ENCODE measurements at regions not wholly inside any gene's neighbourhood (a gene's known extent, or its start where the extent isn't known, plus 50 kb on each side); places are given as distances from the start of the nearest gene placed in this dataset.

- H4K20me1 ChIP-seq (ENCODE audit: insufficient read depth, poor library complexity, severe bottlenecking) = no peaks in the 10 kb centered on the region
- no peak overlapping the region for H3K27ac ChIP-seq
- H3K36me3 ChIP-seq (replicated peaks; ENCODE audit: insufficient read depth, low read depth) = no peaks in the 10 kb centered on the region
- WGBS (ENCODE audit: low lambda C conversion rate, missing lambda C conversion rate) = 94% methylated on average over 6 of the region's 6 CpGs
- TF ChIP-seq CTCF (IDR thresholded peaks at IDR 0.05; ENCODE audit: poor library complexity) = no peak
- TF ChIP-seq EZH2phosphoT487 (IDR thresholded peaks at IDR 0.05; ENCODE audit: low read depth, severe bottlenecking, unreplicated experiment) = no peak
- no peak for TF ChIP-seq EZH2 (IDR thresholded peaks at IDR 0.05; ENCODE audit: borderline replicate concordance)
- DNase-seq (ENCODE audit: low spot score) = no peak
- H3K9me3 ChIP-seq (ENCODE audit: low read depth) = no peaks in the 10 kb centered on the region
- H3K79me2 ChIP-seq = no peaks in the 10 kb centered on the region
- H3K4me1 ChIP-seq (ENCODE audit: insufficient read depth) = peaks cover 18% of the 10 kb centered on the region
- H2AFZ ChIP-seq = no peak overlapping the region
- no peak overlapping the region for H3K4me2 ChIP-seq
- H3K9me2 ChIP-seq (replicated peaks; ENCODE audit: insufficient read depth) = no peaks in the 10 kb centered on the region
- H3K4me3 ChIP-seq = no peak overlapping the region
- H3K27me3 ChIP-seq = no peaks in the 10 kb centered on the region
Observed at GRCh38 chr18:10351219-10351818, 103.1 kb upstream of the APCDD1 start.

DNA sequence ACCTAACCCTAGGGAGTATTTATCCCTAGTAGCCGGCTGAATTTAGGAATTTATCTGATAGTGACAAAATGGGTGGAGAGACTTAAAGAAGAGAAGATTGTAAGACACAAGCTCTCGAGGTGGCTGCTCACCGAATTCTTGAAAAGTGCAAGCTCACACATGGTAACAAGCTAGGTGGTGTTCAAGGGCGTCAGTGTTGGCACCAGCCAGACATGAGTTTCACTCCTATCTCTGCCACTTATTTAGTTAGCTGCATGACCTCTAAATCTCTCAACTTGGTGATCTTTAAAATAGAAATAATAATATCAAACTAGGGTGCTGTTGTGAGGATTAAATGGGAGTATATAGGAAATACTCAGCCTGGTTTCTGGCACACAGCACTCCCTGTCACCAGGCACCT is 102.6 kb upstream of the APCDD1 start:
- WGBS (ENCODE audit: low lambda C conversion rate, missing lambda C conversion rate) = 98% methylated on average over 4 of the region's 4 CpGs
- Histone ChIP-seq H3K9me3 (ENCODE audit: low read depth) (no peaks in the 10 kb centered on the region), H3K4me2 (no peak overlapping the region), H3K27me3 (no peaks in the 10 kb centered on the region), H3K4me1 (ENCODE audit: insufficient read depth) (peaks cover 13% of the 10 kb centered on the region), H3K27ac (no peak overlapping the region), H3K4me3 (no peak overlapping the region), H4K20me1 (ENCODE audit: insufficient read depth, poor library complexity, severe bottlenecking) (no peaks in the 10 kb centered on the region), H3K79me2 (no peaks in the 10 kb centered on the region), H3K9me2 (replicated peaks; ENCODE audit: insufficient read depth) (no peaks in the 10 kb centered on the region), H3K36me3 (replicated peaks; ENCODE audit: insufficient read depth, low read depth) (no peaks in the 10 kb centered on the region), H2AFZ (no peak overlapping the region)
- DNase-seq (ENCODE audit: low spot score) = no peak
- TF ChIP-seq EZH2 (IDR thresholded peaks at IDR 0.05; ENCODE audit: borderline replicate concordance) (no peak), CTCF (IDR thresholded peaks at IDR 0.05; ENCODE audit: poor library complexity) (no peak), EZH2phosphoT487 (IDR thresholded peaks at IDR 0.05; ENCODE audit: low read depth, severe bottlenecking, unreplicated experiment) (no peak)

DNA sequence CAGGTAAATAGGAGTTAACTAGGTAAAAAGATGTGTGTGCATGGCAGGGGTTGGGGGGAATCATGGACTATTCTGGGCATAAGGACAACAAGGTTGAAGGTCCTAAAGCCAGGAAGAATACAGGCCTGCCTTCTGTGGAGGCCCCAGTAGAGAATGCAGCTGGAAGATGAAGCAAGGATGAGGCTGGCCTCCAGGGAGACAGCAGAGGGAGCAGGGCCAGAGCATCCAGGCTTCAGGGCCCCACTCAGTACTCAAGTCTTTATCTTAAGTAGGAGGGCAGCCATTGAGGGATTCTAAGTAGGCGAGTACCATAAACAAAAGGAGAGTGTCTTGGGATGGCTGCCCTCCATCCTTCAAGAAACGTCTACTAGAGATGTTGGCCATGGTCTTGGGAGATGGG is 101.8 kb upstream of the APCDD1 start:
- no peaks in the 10 kb centered on the region for H3K79me2 ChIP-seq
- no peak overlapping the region for H3K4me3 ChIP-seq
- peak overlapping the region; percentile 58 for H3K27ac ChIP-seq
- no peaks in the 10 kb centered on the region for H3K9me2 ChIP-seq (replicated peaks; ENCODE audit: insufficient read depth)
- H2AFZ ChIP-seq = no peak overlapping the region
- H3K27me3 ChIP-seq = no peaks in the 10 kb centered on the region
- no peaks in the 10 kb centered on the region for H3K36me3 ChIP-seq (replicated peaks; ENCODE audit: insufficient read depth, low read depth)
- H4K20me1 ChIP-seq (ENCODE audit: insufficient read depth, poor library complexity, severe bottlenecking) = no peaks in the 10 kb centered on the region
- H3K9me3 ChIP-seq (ENCODE audit: low read depth) = no peaks in the 10 kb centered on the region
- no peak overlapping the region for H3K4me2 ChIP-seq
- H3K4me1 ChIP-seq (ENCODE audit: insufficient read depth) = peaks cover 12% of the 10 kb centered on the region
- DNase-seq (ENCODE audit: low spot score) = no peak
- no peak for TF ChIP-seq CTCF (IDR thresholded peaks at IDR 0.05; ENCODE audit: poor library complexity)
- TF ChIP-seq EZH2 (IDR thresholded peaks at IDR 0.05; ENCODE audit: borderline replicate concordance) = no peak
- no peak for TF ChIP-seq EZH2phosphoT487 (IDR thresholded peaks at IDR 0.05; ENCODE audit: low read depth, severe bottlenecking, unreplicated experiment)
- WGBS (ENCODE audit: low lambda C conversion rate, missing lambda C conversion rate) = 88% methylated on average over 2 of the region's 2 CpGs

All from hepatocyte (in vitro differentiated cells).